Vagina (tissue), 2 donors: ENCODE measurements at regions not wholly inside any gene's neighbourhood (a gene's known extent, or its start where the extent isn't known, plus 50 kb on each side); places are given as distances from the start of the nearest gene placed in this dataset.
A peak's percentile ranks its signal among the peaks of the same experiment; 100 is the strongest.

ENCODE experiments used
- DNase-seq, 2 donors: peaks; one replicate each; pipeline ENCODE4 v3.0.0-alpha.2; 2017; ENCODE audit errors: extremely low spot score in 2 of 2
- H3K27ac ChIP-seq: fragments of 200-600 bp; sonication (generic); one replicate; pipeline ENCODE4 v1.5.1; 2019
- H3K27me3 ChIP-seq: fragments of 200-600 bp; sonication (generic); one replicate; pipeline ENCODE4 v1.5.1; 2019
- H3K36me3 ChIP-seq, 2 donors: fragments of 200-600 bp; sonication (generic); one replicate each; pipeline ENCODE4 v1.5.1; 2017 to 2019
- H3K4me1 ChIP-seq: fragments of 200-600 bp; sonication (generic); one replicate; pipeline ENCODE4 v1.5.1; 2019
- H3K4me3 ChIP-seq, 2 donors: fragments of 200-600 bp; sonication (generic); 1 replicate in 1 of 2; 2 replicates in 1 of 2; pipeline ENCODE4 v1.5.1; 2016 to 2019
- H3K9me3 ChIP-seq: fragments of 200-600 bp; sonication (generic); one replicate; pipeline ENCODE4 v1.5.1; 2019
- CTCF ChIP-seq, 3 experiments: fragments of 450-650 bp in 2 of 3; fragments of 200-600 bp in 1 of 3; sonication (generic) in 1 of 3; IDR thresholded peaks; one replicate each; pipeline ENCODE4 v1.5.1; 2017 to 2019; ENCODE audit warnings: antibody characterized with exemption in 3 of 3, mild to moderate bottlenecking in 2 of 3, moderate library complexity in 2 of 3
- POLR2A ChIP-seq, 2 donors: fragments of 450-650 bp; IDR thresholded peaks; one replicate each; pipeline ENCODE4 v1.6.1; 2017; ENCODE audit warnings: antibody characterized with exemption in 2 of 2, mild to moderate bottlenecking in 2 of 2, moderate library complexity in 2 of 2
- POLR2AphosphoS5 ChIP-seq, 2 donors: sonication (generic); formaldehyde crosslinking; IDR thresholded peaks; one replicate each; pipeline ENCODE4 v1.9.0; 2017; ENCODE audit warnings: antibody characterized with exemption in 2 of 2, mild to moderate bottlenecking in 2 of 2, low read depth in 1 of 2; ENCODE audit not compliant: insufficient read depth in 1 of 2
- intact Hi-C: fragments of 100-400 bp; cut with DNase I; formaldehyde crosslinking; loops from one replicate; pipeline ENCODE4 v1.15.1; 2023

- H3K27ac ChIP-seq: no peak overlapping the region
- no peaks in the 10 kb centered on the region for H3K9me3 ChIP-seq
- no peaks in the 10 kb centered on the region for H3K36me3 ChIP-seq
- TF ChIP-seq POLR2A (IDR thresholded peaks at IDR 0.05) (no peak), POLR2AphosphoS5 (IDR thresholded peaks at IDR 0.05; ENCODE audit: insufficient read depth in 1 of 2, low read depth in 1 of 2) (no peak), CTCF (IDR thresholded peaks at IDR 0.05) (no peak)
- no peaks in the 10 kb centered on the region for H3K4me1 ChIP-seq
- intact Hi-C loops: no loop called here
- H3K4me3 ChIP-seq: no peak overlapping the region
- H3K27me3 ChIP-seq: no peaks in the 10 kb centered on the region
- no peak for DNase-seq
These were observed 386.8 kb upstream of the NFE2L3 start for GRCh38 chr7:25765110-25765655.

- no peak for DNase-seq
- Histone ChIP-seq H3K27me3 (no peaks in the 10 kb centered on the region), H3K9me3 (no peaks in the 10 kb centered on the region), H3K4me1 (no peaks in the 10 kb centered on the region), H3K27ac (no peak overlapping the region), H3K36me3 (no peaks in the 10 kb centered on the region), H3K4me3 (no peak overlapping the region)
- no peak for TF ChIP-seq CTCF (IDR thresholded peaks at IDR 0.05)
- peak in 1 of 2 donors; percentile 27 for TF ChIP-seq POLR2AphosphoS5 (IDR thresholded peaks at IDR 0.05; ENCODE audit: insufficient read depth in 1 of 2, low read depth in 1 of 2)
- TF ChIP-seq POLR2A (IDR thresholded peaks at IDR 0.05): no peak
- intact Hi-C loops: no loop called here
These were observed 381.8 kb upstream of the NFE2L3 start for GRCh38 chr7:25770235-25770634.

GRCh38 chr7:25770670-25771069 is 381.3 kb upstream of the NFE2L3 start:
- Histone ChIP-seq H3K4me1 (no peaks in the 10 kb centered on the region), H3K27me3 (no peaks in the 10 kb centered on the region), H3K9me3 (no peaks in the 10 kb centered on the region), H3K36me3 (no peaks in the 10 kb centered on the region), H3K4me3 (no peak overlapping the region), H3K27ac (no peak overlapping the region)
- intact Hi-C loops: no loop called here
- DNase-seq: no peak
- TF ChIP-seq POLR2AphosphoS5 (IDR thresholded peaks at IDR 0.05; ENCODE audit: insufficient read depth in 1 of 2, low read depth in 1 of 2): no peak
- TF ChIP-seq CTCF (IDR thresholded peaks at IDR 0.05): no peak
- no peak for TF ChIP-seq POLR2A (IDR thresholded peaks at IDR 0.05)

GRCh38 chr7:25771491-25771890 is 380.5 kb upstream of the NFE2L3 start:
- intact Hi-C loops: no loop called here
- H3K27ac ChIP-seq: no peak overlapping the region
- no peaks in the 10 kb centered on the region for H3K9me3 ChIP-seq
- no peak for DNase-seq
- H3K4me1 ChIP-seq: no peaks in the 10 kb centered on the region
- no peak for TF ChIP-seq CTCF (IDR thresholded peaks at IDR 0.05)
- H3K36me3 ChIP-seq: no peaks in the 10 kb centered on the region
- no peak overlapping the region for H3K4me3 ChIP-seq
- H3K27me3 ChIP-seq: no peaks in the 10 kb centered on the region

- H3K4me3 ChIP-seq: no peak overlapping the region
- intact Hi-C loops: no loop called here
These were observed 379.2 kb upstream of the NFE2L3 start for GRCh38 chr7:25772802-25773201.

More at GRCh38 chr7:25772802-25773201, 379.2 kb upstream of the NFE2L3 start:
- Histone ChIP-seq H3K9me3 (no peaks in the 10 kb centered on the region), H3K4me1 (no peaks in the 10 kb centered on the region), H3K27me3 (no peaks in the 10 kb centered on the region), H3K27ac (no peak overlapping the region), H3K36me3 (no peaks in the 10 kb centered on the region)
- no peak for TF ChIP-seq CTCF (IDR thresholded peaks at IDR 0.05)
- TF ChIP-seq POLR2A (IDR thresholded peaks at IDR 0.05): no peak
- TF ChIP-seq POLR2AphosphoS5 (IDR thresholded peaks at IDR 0.05; ENCODE audit: insufficient read depth in 1 of 2, low read depth in 1 of 2): no peak
- no peak for DNase-seq
